GM12872 (cell line): ENCODE measurements at regions not wholly inside any gene's neighbourhood (a gene's known extent, or its start where the extent isn't known, plus 50 kb on each side); places are given as distances from the start of the nearest gene placed in this dataset.

Experiments
- CTCF ChIP-seq: IDR thresholded peaks from 3 replicates; pipeline ENCODE4 v1.5.1; 2011; ENCODE audit warnings: low read depth, mild to moderate bottlenecking, low read length, moderate library complexity; ENCODE audit not compliant: insufficient read depth

- TF ChIP-seq CTCF = no peak
These were observed 135.4 kb upstream of the DUSP10 start for GRCh38 chr1:221877311-221877710.

GRCh38 chr1:221875004-221875330, 133.1 kb upstream of the DUSP10 start:
- no peak for TF ChIP-seq CTCF

GRCh38 chr1:221874285-221875003, 132.6 kb upstream of the DUSP10 start:
- TF ChIP-seq CTCF = no peak

DNA sequence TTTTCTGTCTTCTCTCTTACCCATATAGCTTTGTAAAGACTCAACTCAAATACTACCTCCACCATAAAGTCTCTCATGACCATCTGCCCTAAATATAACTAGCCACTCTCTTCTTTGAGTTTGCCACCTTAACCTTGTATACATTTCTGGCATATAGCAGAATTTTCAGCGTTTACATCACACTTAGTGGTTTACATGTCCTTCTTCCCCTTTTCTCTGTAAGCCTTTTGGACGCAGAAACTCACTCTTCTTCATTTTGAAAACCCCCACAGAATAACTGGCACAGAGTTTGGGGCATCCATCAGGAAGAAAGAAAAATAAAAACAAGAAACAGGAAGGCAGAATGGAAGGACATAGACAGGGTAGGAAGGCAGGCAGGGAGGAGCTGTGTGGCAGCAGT, 131.8 kb upstream of the DUSP10 start:
- TF ChIP-seq CTCF = no peak

DNA sequence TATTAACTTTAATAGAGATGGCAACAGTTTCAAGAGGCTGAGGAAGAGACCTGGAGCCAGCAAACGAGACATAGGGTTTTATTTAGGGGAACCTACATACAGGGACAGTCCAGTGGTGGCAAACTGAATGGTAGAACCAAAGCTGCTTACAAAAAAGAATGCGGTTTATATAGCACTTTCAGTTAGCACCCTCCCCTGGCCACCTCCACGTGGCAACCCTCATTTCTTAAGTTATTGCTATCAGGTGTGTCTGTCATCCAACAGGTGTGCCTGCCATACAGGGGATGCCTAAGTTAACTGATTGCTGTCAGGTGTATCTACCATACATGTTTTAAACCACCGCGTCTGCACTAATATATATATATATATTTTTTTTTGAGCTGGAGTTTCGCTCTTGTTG, 129.2 kb upstream of the DUSP10 start:
- TF ChIP-seq CTCF = no peak

DNA sequence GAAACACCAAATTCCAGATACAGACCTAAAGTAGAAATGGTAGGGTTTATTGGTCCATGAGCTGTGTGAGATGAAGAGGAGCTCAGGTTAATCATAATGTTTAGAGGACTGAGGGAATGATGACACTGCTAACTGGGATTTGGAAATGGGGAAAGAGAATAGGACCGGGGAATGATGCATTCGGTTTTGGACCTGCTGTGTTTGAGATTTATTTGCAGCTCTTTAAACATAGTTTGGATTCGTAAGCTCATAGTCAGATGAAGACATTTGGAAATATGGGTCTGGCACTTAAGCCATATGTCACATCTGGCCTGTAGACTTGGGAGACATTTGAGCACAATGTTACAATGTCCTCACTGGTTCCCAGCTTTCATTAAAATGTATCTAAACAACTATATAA, 127.9 kb upstream of the DUSP10 start:
- no peak for TF ChIP-seq CTCF

DNA sequence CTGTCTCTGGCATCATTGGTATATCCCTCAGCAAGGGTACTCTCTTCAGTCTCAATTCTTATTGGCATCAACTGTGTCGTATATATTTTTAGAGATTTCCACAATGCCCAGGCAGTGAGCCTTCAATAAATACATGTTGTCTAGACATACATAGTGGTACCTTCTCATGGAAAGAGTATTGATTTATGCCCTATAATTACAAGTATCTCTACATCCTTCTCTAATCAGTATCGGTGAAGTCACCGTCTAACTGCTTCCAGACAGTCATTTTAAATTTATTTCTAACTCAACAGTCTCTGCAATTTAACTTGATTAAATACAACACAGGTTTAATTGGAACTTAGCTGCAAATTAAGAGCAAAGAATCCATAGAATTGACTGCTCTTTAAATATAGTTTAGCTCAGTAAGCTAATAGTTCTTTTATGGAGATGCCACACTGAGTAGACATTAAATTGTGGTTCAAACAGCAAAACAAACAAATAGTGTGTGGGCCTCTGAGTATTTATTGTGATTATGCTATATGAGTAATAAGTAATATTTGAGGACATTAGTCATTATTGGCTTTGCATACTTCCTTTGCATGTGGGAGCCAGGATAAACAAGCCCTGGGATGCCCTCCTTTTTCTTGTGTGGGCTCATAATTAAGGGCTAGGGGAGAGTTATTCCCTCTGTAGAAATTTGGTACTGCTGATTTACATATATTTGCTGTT, 126.9 kb upstream of the DUSP10 start:
- no peak for TF ChIP-seq CTCF
